ENCODE measurements at regions not wholly inside any gene's neighbourhood (a gene's known extent, or its start where the extent isn't known, plus 50 kb on each side); places are given as distances from the start of the nearest gene placed in this dataset.

DNA sequence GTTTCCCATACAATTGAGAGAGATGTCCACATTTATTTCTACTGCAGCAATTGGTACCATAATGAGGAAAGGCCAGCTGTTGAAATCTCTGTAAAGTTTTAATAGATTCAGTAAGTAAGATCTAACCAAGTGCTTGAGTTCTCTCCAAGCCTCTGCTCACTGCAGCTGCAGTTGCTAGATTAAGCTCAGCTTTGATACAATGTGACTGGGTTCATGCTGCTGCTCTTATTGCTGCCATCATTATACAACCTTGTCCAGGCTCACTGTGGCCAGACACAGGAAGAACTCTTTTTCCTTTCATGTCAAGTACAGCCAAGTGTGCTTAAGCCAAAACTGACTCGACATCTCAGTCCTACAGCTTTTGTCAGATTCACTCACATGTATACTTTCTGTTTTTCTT lies 423.5 kb downstream of the GJA1 start:
- TF ChIP-seq CTCF (IDR thresholded peaks at IDR 0.05): no peak
- TF ChIP-seq POLR2A (IDR thresholded peaks at IDR 0.05): no peak

All from tibial nerve (tissue), 3 donors.